Cardiac septum (tissue), 1 donor: ENCODE measurements at regions not wholly inside any gene's neighbourhood (a gene's known extent, or its start where the extent isn't known, plus 50 kb on each side); places are given as distances from the start of the nearest gene placed in this dataset.

Experiments
- DNase-seq: peaks from one replicate; pipeline ENCODE4 v3.0.0-alpha.2; 2020; ENCODE audit warnings: low spot score
- intact Hi-C: fragments of 100-400 bp; cut with DNase I; formaldehyde crosslinking; loops from one replicate; pipeline ENCODE4 v1.14.0; 2022
- donor health status: DM: no; HTN: no; CAD: no.

GRCh38 chr9:82354279-82354659 lies 365.7 kb downstream of the SPATA31D1 start:
- intact Hi-C loops = no loop called here
- no peak for DNase-seq

- no peak for DNase-seq
- intact Hi-C loops = no loop called here
Observed at GRCh38 chr9:82356131-82356530, 367.6 kb downstream of the SPATA31D1 start.

- DNase-seq = no peak
- intact Hi-C loops = no loop called here
Observed at GRCh38 chr9:82356871-82357270, 368.3 kb downstream of the SPATA31D1 start.

- intact Hi-C loops = no loop called here
- DNase-seq = no peak
Observed at GRCh38 chr9:82363198-82363597, 374.6 kb downstream of the SPATA31D1 start.

- intact Hi-C loops = no loop called here
- DNase-seq = no peak
Observed at GRCh38 chr9:82363682-82364081, 375.1 kb downstream of the SPATA31D1 start.

- intact Hi-C loops = no loop called here
- DNase-seq = no peak
Observed at GRCh38 chr9:82367016-82367415, 378.4 kb downstream of the SPATA31D1 start.

GRCh38 chr9:82367929-82368328 lies 379.4 kb downstream of the SPATA31D1 start:
- intact Hi-C loops = no loop called here
- DNase-seq = no peak

GRCh38 chr9:82369251-82369945 lies 380.8 kb downstream of the SPATA31D1 start:
- intact Hi-C loops = no loop called here
- no peak for DNase-seq

- no peak for DNase-seq
- intact Hi-C loops = no loop called here
Observed at GRCh38 chr9:82375041-82375440, 386.5 kb downstream of the SPATA31D1 start.

GRCh38 chr9:82376677-82377232 lies 388.2 kb downstream of the SPATA31D1 start:
- no peak for DNase-seq
- intact Hi-C loops = no loop called here

- intact Hi-C loops = no loop called here
- no peak for DNase-seq
Observed at GRCh38 chr9:82382887-82383616, 394.5 kb downstream of the SPATA31D1 start.

GRCh38 chr9:82385633-82386032 lies 397.1 kb downstream of the SPATA31D1 start:
- intact Hi-C loops = no loop called here
- no peak for DNase-seq

GRCh38 chr9:82397534-82397933 lies 409.0 kb downstream of the SPATA31D1 start:
- intact Hi-C loops = no loop called here
- DNase-seq = no peak

GRCh38 chr9:82404196-82404870 lies 415.8 kb downstream of the SPATA31D1 start:
- intact Hi-C loops = no loop called here
- no peak for DNase-seq

- DNase-seq = no peak
- intact Hi-C loops = no loop called here
Observed at GRCh38 chr9:82404881-82405280, 416.3 kb downstream of the SPATA31D1 start.

- no peak for DNase-seq
- intact Hi-C loops = no loop called here
Observed at GRCh38 chr9:82406456-82407085, 418.0 kb downstream of the SPATA31D1 start.

GRCh38 chr9:82410306-82410705 lies 421.7 kb downstream of the SPATA31D1 start:
- intact Hi-C loops = no loop called here
- no peak for DNase-seq

- intact Hi-C loops = no loop called here
- DNase-seq = no peak
Observed at GRCh38 chr9:82410866-82411265, 422.3 kb downstream of the SPATA31D1 start.

- intact Hi-C loops = no loop called here
- no peak for DNase-seq
Observed at GRCh38 chr9:82412586-82413305, 424.2 kb downstream of the SPATA31D1 start.
